ENCODE measurements at regions not wholly inside any gene's neighbourhood (a gene's known extent, or its start where the extent isn't known, plus 50 kb on each side); places are given as distances from the start of the nearest gene placed in this dataset. TPM values are rescaled to one million over a fixed set of nuclear protein-coding genes. Genes with fewer than 3 reads are reported as not detected.

- no peak for DNase-seq (ENCODE audit: extremely low spot score in 2 of 2)
- TF ChIP-seq POLR2A (IDR thresholded peaks at IDR 0.05) (no peak), POLR2AphosphoS5 (IDR thresholded peaks at IDR 0.05; ENCODE audit: insufficient read depth in 1 of 2, low read depth in 1 of 2) (no peak), CTCF (IDR thresholded peaks at IDR 0.05) (no peak)
- Histone ChIP-seq H3K27me3 (no peaks in the 10 kb centered on the region), H3K4me3 (no peak overlapping the region), H3K36me3 (no peaks in the 10 kb centered on the region), H3K9me3 (no peaks in the 10 kb centered on the region), H3K27ac (no peak overlapping the region), H3K4me1 (no peaks in the 10 kb centered on the region)
- intact Hi-C loops (cut with DNase I): no loop called here
These were observed 51.8 kb upstream of the TMCO5A start for GRCh38 chr15:37882640-37883039.

Small RNA genes in the stretch of these regions (small RNA-seq; reads per million reads assigned to genes)
- not detected for gene RF00017

Measured in vagina (tissue), 2 donors.